A549 (cell line): ENCODE measurements at regions not wholly inside any gene's neighbourhood (a gene's known extent, or its start where the extent isn't known, plus 50 kb on each side); places are given as distances from the start of the nearest gene placed in this dataset.

Experiments
- ATAC-seq, 2 experiments: fragments of 200-7000 bp in 1 of 2; fragments of >200 bp in 1 of 2; cut with Nextera tagmentation in 1 of 2; cut with Tn5 transposase in 1 of 2; 3 replicates each; pipeline versions ENCODE4 v1.8.0 to v1.9.1; 2018 to 2020; ENCODE audit warnings: mild to moderate bottlenecking in 1 of 2, moderate library complexity in 1 of 2
- CTCF ChIA-PET: fragments of 300-600 bp; sonication (Branson Sonifier 250); formaldehyde crosslinking; extraction: SDS; loops from one replicate; lab custom pipeline; 2021; ENCODE audit warnings: antibody characterized with exemption, inconsistent platforms; lab: Yijun Ruan, JAX
- POLR2A ChIA-PET: fragments of 350-600 bp; formaldehyde crosslinking; extraction: SDS; loops from one replicate; lab custom pipeline; 2021; ENCODE audit warnings: antibody characterized with exemption, inconsistent platforms; lab: Yijun Ruan, JAX
- DNase-seq, 2 experiments: peaks; one replicate each; pipeline versions ENCODE4 v3.0.0 to v3.0.0-alpha.2; 2011 to 2016; ENCODE audit warnings: low read depth in 1 of 2, low spot score in 1 of 2
- FAIRE-seq: peaks from 2 replicates; lab custom pipeline; 2011; peaks lifted over from hg19 to GRCh38; lab: Jason Lieb, UNC
- H3K27ac ChIP-seq, 2 experiments: fragments of >200 bp; sonication (Bioruptor Twin); formaldehyde crosslinking; 3 replicates each; pipeline ENCODE4 v1.5.1; 2016 to 2017
- H3K4me1 ChIP-seq: fragments of >200 bp; sonication (Bioruptor Twin); formaldehyde crosslinking; 3 replicates; pipeline ENCODE4 v1.6.1; 2016
- H3K4me2 ChIP-seq: fragments of >200 bp; sonication (Bioruptor Twin); formaldehyde crosslinking; 3 replicates; pipeline ENCODE4 v1.6.1; 2016
- H3K4me3 ChIP-seq: fragments of >200 bp; sonication (Bioruptor Twin); formaldehyde crosslinking; 3 replicates; pipeline ENCODE4 v1.5.1; 2016
- H3K9me3 ChIP-seq: fragments of >200 bp; sonication (Bioruptor Twin); formaldehyde crosslinking; 3 replicates; pipeline ENCODE4 v1.6.1; 2016
- CBX8 ChIP-seq: fragments of 200-600 bp; sonication (generic); IDR thresholded peaks from 2 replicates; pipeline ENCODE4 v1.6.1; 2016
- CEBPB ChIP-seq, 2 experiments: fragments of >200 bp in 1 of 2; sonication (Bioruptor Twin) in 1 of 2; formaldehyde crosslinking in 1 of 2; IDR thresholded peaks; 2 replicates each; pipeline ENCODE4 v1.6.1; 2012 to 2016
- CTCF ChIP-seq: fragments of >200 bp; sonication (Bioruptor Twin); formaldehyde crosslinking; IDR thresholded peaks from 3 replicates; pipeline ENCODE4 v1.5.1; 2016
- EP300 ChIP-seq, 2 experiments: fragments of >200 bp; sonication (Bioruptor Twin); formaldehyde crosslinking; IDR thresholded peaks; 2 replicates in 1 of 2; 3 replicates in 1 of 2; pipeline ENCODE4 v1.6.1; 2016 to 2017
- ESRRA ChIP-seq: fragments of 150-350 bp; IDR thresholded peaks from 2 replicates; pipeline ENCODE4 v1.6.1; 2014; ENCODE audit warnings: mild to moderate bottlenecking, low read length, borderline replicate concordance
- FOSB ChIP-seq: fragments of 250-450 bp; sonication (Bioruptor Pico); IDR thresholded peaks from 2 replicates; pipeline ENCODE4 v1.5.0; 2020; ENCODE audit warnings: mild to moderate bottlenecking, moderate library complexity
- GATA3 ChIP-seq: IDR thresholded peaks from 2 replicates; pipeline ENCODE4 v1.6.1; 2012; ENCODE audit warnings: borderline replicate concordance
- HDAC2 ChIP-seq: fragments of 200-600 bp; sonication (generic); IDR thresholded peaks from 2 replicates; pipeline ENCODE4 v1.6.1; 2016
- HOXA7 ChIP-seq: fragments of 250-450 bp; sonication (Bioruptor Pico); IDR thresholded peaks from 2 replicates; pipeline ENCODE4 v1.5.0; 2020; ENCODE audit warnings: mild to moderate bottlenecking, moderate library complexity
- HOXB5 ChIP-seq: fragments of 250-450 bp; sonication (Bioruptor Pico); IDR thresholded peaks from 2 replicates; pipeline ENCODE4 v1.5.0; 2020; ENCODE audit warnings: mild to moderate bottlenecking, moderate library complexity
- JUN ChIP-seq, 2 experiments: fragments of >200 bp; sonication (Bioruptor Twin); formaldehyde crosslinking; IDR thresholded peaks; 2 replicates in 1 of 2; 3 replicates in 1 of 2; pipeline ENCODE4 v1.6.1; 2016 to 2017
- MAX ChIP-seq: IDR thresholded peaks from 2 replicates; pipeline ENCODE4 v1.6.1; 2012
- MAZ ChIP-seq: fragments of 150-350 bp; IDR thresholded peaks from 2 replicates; pipeline ENCODE4 v1.6.1; 2014; ENCODE audit warnings: antibody characterized with exemption, low read depth, low read length, borderline replicate concordance
- POLR2A ChIP-seq: IDR thresholded peaks from 2 replicates; pipeline ENCODE4 v1.6.1; 2012; ENCODE audit warnings: mild to moderate bottlenecking, low read length
- RAD21 ChIP-seq, 2 experiments: fragments of >200 bp in 1 of 2; sonication (Bioruptor Twin) in 1 of 2; formaldehyde crosslinking in 1 of 2; IDR thresholded peaks in 1 of 2; conservative IDR thresholded peaks in 1 of 2; 2 replicates in 1 of 2; 3 replicates in 1 of 2; pipeline ENCODE4 v1.6.1; 2012 to 2018; ENCODE audit warnings: inconsistent platforms in 1 of 2
- SREBF2 ChIP-seq: fragments of 450-650 bp; IDR thresholded peaks from 2 replicates; pipeline ENCODE4 v1.6.1; 2014; ENCODE audit warnings: mild to moderate bottlenecking, moderate library complexity
- ZC3H11A ChIP-seq: fragments of 450-650 bp; IDR thresholded peaks from 2 replicates; pipeline ENCODE4 v1.6.1; 2014; ENCODE audit warnings: antibody characterized with exemption, mild to moderate bottlenecking
- ZNF302 ChIP-seq: fragments of 250-450 bp; sonication (Bioruptor Pico); IDR thresholded peaks from 2 replicates; pipeline ENCODE4 v1.9.0; 2021; ENCODE audit warnings: inconsistent platforms, mild to moderate bottlenecking, moderate library complexity
- WGBS: methylation state at CpG from one replicate; pipeline ENCODE4 v1.1.6; 2017; ENCODE audit errors: missing lambda C conversion rate; 5-methylcytosine and 5-hydroxymethylcytosine counted together
- TF ChIP-seq, protein P1 (sequence below): fragments of >200 bp; sonication (Bioruptor Twin); formaldehyde crosslinking; IDR thresholded peaks from 3 replicates; pipeline ENCODE4 v1.6.1; 2016
- TF ChIP-seq, protein P2 (sequence below): fragments of 250-450 bp; sonication (Bioruptor Pico); IDR thresholded peaks from 2 replicates; pipeline ENCODE4 v1.5.0; 2020; ENCODE audit warnings: low read depth, mild to moderate bottlenecking, moderate library complexity
- TF ChIP-seq, protein P3 (sequence below): fragments of >200 bp; sonication (Bioruptor Twin); formaldehyde crosslinking; IDR thresholded peaks from 2 replicates; pipeline ENCODE4 v1.6.1; 2016

GRCh38 chr10:7075110-7075509 lies 335.7 kb downstream of the SFMBT2 start (continued):
- TF ChIP-seq CTCF = no peak
- no peak for TF ChIP-seq ZC3H11A
- no peak for TF ChIP-seq FOSB (CRISPR knock-in tag)
- TF ChIP-seq RAD21 (conservative IDR thresholded peaks at IDR 0.05 in 1 of 2, IDR thresholded peaks at IDR 0.05 in 1 of 2) = no peak

DNA sequence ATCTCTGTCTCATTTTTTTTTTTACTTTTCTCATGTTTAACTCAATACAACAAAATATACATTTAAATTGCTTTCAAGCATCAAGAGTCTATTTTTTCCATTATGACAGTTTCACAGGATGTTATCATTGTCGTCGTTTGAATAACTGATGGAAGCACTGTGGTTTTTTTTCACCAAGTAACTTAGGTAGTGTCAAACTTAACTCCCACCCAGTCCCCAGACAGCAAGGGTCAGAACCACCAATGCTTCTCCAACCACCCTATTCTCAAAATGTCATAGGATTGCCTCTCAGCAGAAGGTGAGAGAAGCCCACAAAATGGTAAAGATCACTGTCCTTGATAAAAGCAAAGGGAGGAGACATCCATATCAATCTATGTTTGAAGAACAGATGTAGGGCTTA lies 339.4 kb downstream of the SFMBT2 start:
- no peak for DNase-seq
- 51% methylated on average over 2 of the region's 2 CpGs for WGBS
- ATAC-seq = no peak
- peaks cover 22% of the 10 kb centered on the region; the same call in 1 of the 3 replicates for H3K9me3 ChIP-seq
- FAIRE-seq = no peak
- H3K4me2 ChIP-seq = no peak overlapping the region
- H3K27ac ChIP-seq = no peak overlapping the region
- ChIA-PET CTCF (interaction anchor here (0.9 kb wide), 1 partner anchor 50 kb away, joined by 3 read pairs; no protein-coding TSS in a partner anchor), POLR2A (no interaction called here)
- no peak overlapping the region for H3K4me3 ChIP-seq
- H3K4me1 ChIP-seq = no peaks in the 10 kb centered on the region
- TF ChIP-seq, protein P1, sequence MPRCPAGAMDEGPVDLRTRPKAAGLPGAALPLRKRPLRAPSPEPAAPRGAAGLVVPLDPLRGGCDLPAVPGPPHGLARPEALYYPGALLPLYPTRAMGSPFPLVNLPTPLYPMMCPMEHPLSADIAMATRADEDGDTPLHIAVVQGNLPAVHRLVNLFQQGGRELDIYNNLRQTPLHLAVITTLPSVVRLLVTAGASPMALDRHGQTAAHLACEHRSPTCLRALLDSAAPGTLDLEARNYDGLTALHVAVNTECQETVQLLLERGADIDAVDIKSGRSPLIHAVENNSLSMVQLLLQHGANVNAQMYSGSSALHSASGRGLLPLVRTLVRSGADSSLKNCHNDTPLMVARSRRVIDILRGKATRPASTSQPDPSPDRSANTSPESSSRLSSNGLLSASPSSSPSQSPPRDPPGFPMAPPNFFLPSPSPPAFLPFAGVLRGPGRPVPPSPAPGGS = no peak
- TF ChIP-seq SREBF2 (no peak), POLR2A (no peak), HDAC2 (no peak), MAX (no peak), MAZ (no peak), JUN (IDR thresholded peaks at IDR 0.05) (no peak), EP300 (IDR thresholded peaks at IDR 0.05) (no peak)
- TF ChIP-seq, protein P2, sequence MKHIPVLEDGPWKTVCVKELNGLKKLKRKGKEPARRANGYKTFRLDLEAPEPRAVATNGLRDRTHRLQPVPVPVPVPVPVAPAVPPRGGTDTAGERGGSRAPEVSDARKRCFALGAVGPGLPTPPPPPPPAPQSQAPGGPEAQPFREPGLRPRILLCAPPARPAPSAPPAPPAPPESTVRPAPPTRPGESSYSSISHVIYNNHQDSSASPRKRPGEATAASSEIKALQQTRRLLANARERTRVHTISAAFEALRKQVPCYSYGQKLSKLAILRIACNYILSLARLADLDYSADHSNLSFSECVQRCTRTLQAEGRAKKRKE (CRISPR knock-in tag) = no peak
- TF ChIP-seq, protein P3, sequence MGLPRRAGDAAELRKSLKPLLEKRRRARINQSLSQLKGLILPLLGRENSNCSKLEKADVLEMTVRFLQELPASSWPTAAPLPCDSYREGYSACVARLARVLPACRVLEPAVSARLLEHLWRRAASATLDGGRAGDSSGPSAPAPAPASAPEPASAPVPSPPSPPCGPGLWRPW = no peak

DNA sequence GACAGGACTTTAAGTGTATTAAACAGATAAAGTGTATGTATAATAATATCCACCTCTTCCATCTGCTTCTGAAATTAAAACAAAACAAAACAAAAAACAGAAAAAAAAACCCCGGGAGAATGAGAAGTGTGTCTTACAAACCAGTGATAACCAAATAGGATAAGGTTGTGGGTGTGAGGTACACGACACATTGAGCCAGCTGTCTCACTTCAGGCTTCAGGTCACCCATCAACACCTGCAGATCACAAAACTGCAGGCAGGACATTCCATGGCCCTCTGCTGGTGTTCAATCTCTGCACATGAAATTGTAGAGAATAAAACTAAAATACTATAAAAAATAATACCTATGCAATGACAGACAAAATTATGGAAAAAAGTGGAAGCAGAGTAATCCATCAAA lies 339.9 kb downstream of the SFMBT2 start:
- Histone ChIP-seq H3K4me3 (no peak overlapping the region), H3K4me2 (no peak overlapping the region), H3K9me3 (peaks cover 22% of the 10 kb centered on the region; the same call in 1 of the 3 replicates), H3K27ac (no peak overlapping the region), H3K4me1 (no peaks in the 10 kb centered on the region)
- FAIRE-seq (no peak), DNase-seq (no peak), ATAC-seq (no peak)
- POLR2A ChIA-PET = no interaction called here
- WGBS = 3% methylated on average over 2 of the region's 2 CpGs
- CTCF ChIA-PET = interaction anchor here (1.9 kb wide), 1 partner anchor 51 kb away, joined by 4 read pairs; no protein-coding TSS in a partner anchor
- TF ChIP-seq SREBF2 (no peak), CBX8 (0 out of 2 replicates have a peak, but pooled peaks have one; percentile 61)

GRCh38 chr10:7069706-7070105 lies 341.1 kb downstream of the SFMBT2 start:
- 31% methylated on average over 6 of the region's 6 CpGs for WGBS
- FAIRE-seq = no peak

More at GRCh38 chr10:7069706-7070105, 341.1 kb downstream of the SFMBT2 start:
- H3K27ac ChIP-seq = no peak overlapping the region
- H3K4me3 ChIP-seq = no peak overlapping the region
- H3K4me1 ChIP-seq = no peaks in the 10 kb centered on the region
- POLR2A ChIA-PET = no interaction called here
- H3K9me3 ChIP-seq = peaks cover 22% of the 10 kb centered on the region; the same call in 1 of the 3 replicates
- CTCF ChIA-PET = interaction anchor here (0.8 to 1.9 kb wide), 2 partner anchors 52 to 212 kb away, joined by 3 to 4 read pairs; no protein-coding TSS in a partner anchor
- no peak for DNase-seq
- H3K4me2 ChIP-seq = no peak overlapping the region
- no peak for ATAC-seq
- TF ChIP-seq ZC3H11A (no peak), RAD21 (conservative IDR thresholded peaks at IDR 0.05 in 1 of 2, IDR thresholded peaks at IDR 0.05 in 1 of 2) (no peak), GATA3 (no peak), CEBPB (IDR thresholded peaks at IDR 0.05) (no peak), ZNF302 (CRISPR knock-in tag) (no peak), HOXB5 (CRISPR knock-in tag) (no peak), ESRRA (no peak), HOXA7 (CRISPR knock-in tag) (no peak)
- TF ChIP-seq, protein P2 (CRISPR knock-in tag) = no peak
- TF ChIP-seq, protein P1 = no peak
